HG03565 (cell line): ENCODE measurements at regions not wholly inside any gene's neighbourhood (a gene's known extent, or its start where the extent isn't known, plus 50 kb on each side); places are given as distances from the start of the nearest gene placed in this dataset.

Source experiments
- ATAC-seq: cut with Tn5 transposase; IDR thresholded peaks from one replicate; pipeline ENCODE4 v1.9.1; 2021; ENCODE audit warnings: mild to moderate bottlenecking, moderate library complexity; ENCODE audit not compliant: unreplicated experiment

- ATAC-seq: no peak
These were observed 90.1 kb upstream of the FAM169A start for GRCh38 chr5:74956278-74956677.

GRCh38 chr5:74954919-74955318 is 88.7 kb upstream of the FAM169A start:
- no peak for ATAC-seq

DNA sequence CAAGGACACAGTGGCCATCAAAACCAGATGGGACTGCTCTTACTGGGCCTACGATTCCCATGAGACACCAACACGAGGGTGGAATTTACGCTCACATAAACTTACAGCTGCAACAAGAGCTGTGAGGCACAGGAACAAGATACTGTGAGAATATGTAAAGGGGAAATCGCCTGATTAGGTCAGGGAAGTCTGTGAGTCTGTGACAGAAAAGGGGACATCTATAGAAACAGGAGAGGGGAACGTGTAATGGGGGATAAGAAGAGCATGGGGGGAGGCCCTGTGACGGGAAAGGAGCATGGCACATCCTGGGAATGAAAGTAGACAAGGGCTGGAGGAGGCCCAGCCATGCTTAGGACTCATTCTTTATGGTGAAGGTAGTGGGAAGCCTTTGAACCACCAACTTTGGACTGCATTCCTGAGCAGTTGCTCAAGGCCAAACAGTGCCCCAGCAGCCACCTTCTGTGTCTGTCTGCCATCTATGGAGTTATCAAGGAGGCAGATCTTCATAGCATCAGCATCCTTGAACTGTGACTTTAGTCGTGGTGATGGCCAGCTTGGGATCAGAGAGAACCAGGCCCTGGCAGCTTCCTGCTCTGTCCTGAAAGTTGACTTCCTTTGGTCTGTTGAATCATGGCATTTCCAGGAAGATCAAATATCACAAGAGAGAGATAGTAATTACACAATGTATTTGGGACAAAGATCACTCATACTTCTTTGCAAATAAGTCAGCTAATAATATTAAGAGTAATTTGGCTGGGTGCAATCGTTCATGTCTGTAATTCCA is 87.9 kb upstream of the FAM169A start:
- ATAC-seq: no peak

DNA sequence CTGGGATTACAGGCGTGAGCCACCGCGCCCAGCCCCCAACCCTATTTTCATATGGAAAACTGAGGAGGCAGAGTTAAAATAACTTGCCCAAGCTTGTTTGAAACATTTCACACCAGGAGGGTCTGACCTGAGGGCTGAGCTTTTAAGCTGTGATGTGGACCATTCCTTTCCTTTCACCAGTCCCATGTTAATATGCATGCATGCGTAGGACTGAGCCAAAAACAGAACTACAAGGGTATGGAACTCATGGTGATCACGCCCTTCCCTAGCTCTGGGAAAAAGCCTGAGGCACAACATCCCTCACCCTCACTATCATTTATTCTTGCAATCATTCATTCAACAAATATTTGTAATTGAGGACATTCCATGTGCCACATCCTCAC is 87.4 kb upstream of the FAM169A start:
- no peak for ATAC-seq

DNA sequence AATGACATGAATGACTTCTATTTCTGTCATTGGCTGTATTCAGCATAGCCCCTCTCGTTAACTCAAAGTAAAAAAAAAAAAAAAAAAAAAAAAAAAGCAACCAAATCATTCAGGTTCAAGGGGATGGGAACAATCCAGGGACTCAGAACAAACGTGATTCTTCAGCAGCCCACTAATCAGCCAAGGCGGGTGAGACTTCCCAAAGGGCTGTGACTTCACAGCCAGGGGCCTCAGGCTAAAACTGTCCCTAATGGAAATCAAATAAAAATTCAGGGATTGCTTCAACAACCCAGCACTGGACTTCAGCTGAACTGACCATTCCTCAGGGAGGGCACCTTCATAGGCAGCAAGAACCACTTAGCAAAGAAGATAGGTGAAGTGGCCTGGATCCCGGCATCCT is 86.2 kb upstream of the FAM169A start:
- ATAC-seq: no peak

- no peak for ATAC-seq
These were observed 85.7 kb upstream of the FAM169A start for GRCh38 chr5:74951865-74952264.

GRCh38 chr5:74950836-74951515 is 84.8 kb upstream of the FAM169A start:
- no peak for ATAC-seq

- no peak for ATAC-seq
These were observed 83.8 kb upstream of the FAM169A start for GRCh38 chr5:74949976-74950375.

DNA sequence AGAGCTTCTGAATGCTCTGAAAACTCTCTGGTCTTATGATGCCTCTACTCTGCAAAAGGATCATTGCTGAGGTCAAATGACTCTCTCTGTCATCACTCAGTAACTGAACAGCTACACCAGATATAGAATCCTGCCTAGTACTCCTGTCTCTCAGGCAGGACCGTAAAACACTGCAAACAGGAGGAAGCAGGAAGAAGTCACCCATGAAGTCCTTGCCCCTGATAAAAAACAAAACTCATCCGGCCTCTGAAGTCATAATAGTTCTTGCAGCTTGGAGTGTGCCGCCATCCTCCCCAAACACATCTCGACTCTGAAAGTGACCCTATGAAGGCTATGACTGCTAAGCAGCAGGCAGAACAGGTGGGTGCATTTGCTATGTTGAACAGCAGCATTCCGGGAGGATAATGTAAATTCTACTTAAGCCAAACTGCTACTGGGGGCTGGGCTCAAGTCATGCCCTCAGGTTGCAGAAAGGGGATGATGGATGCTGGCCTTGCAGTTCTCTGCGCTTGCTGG is 81.9 kb upstream of the FAM169A start:
- no peak for ATAC-seq

DNA sequence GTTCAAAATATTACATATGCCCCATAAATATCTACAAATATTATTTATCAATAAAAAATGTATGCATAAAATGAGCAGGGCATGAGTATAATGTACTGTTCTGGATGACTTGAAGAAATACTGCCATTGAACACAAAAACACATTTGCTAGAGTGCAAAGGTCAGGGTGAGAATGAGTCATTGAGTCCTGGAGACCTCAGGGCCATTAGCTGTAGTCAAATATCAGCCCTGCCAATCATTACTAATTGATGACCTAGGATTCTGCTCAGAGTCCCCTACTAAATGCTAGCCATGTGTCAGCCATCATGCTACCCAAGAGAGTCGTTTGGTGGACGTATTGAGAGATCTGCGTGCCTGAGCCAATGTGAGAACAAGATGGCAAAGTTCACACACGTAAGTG is 80.3 kb upstream of the FAM169A start:
- ATAC-seq: no peak

- ATAC-seq: peak; percentile 85
These were observed 79.5 kb upstream of the FAM169A start for GRCh38 chr5:74945561-74946165.

DNA sequence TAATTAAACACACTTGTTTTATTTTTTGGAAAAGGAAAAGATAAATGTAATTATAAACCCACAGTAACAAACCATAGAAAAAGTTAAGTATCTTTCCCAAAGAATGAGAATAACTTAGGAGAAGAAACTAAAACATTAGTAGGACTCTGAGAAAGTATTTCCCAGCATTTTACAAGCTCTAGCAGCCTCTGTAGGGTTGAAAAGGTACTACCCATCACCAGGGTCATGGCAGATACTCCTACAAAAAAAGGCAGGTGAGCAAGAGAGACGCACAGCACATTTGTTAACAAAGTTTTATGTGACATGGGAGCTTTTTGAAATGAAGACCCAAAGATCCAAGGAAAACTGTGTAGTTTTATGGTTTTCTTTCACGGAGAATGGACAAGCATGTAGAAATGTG is 77.7 kb upstream of the FAM169A start:
- no peak for ATAC-seq

DNA sequence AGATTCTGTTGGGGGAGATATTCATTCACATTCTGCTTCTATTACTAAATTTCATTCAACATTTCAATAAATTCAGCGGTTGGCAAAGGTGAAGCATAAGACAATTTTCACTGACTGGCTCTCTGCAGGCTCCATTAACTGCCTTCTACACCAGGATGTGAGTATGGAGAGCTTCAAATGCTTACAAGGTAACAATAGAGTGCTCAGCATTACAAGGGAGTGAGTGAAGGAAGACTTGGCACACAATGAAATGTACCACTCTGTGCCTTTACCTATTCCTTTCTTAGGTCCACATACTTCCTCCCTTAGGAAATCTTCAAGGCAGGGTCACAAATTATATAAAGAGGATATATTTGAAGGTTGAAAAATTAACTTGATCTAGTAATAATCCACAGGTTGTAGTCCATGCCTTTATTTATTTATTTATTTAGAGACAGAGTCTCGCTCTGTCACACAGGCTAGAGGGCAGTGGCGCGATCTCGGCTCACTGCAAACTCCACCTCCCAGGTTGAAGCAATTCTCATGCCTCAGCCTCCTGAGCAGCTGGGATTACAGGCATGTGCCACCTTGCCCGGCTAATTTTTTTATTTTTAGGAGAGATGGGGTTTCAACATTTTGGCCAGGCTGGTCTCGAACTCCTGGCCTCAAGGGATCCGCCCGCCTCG is 76.6 kb upstream of the FAM169A start:
- no peak for ATAC-seq

- no peak for ATAC-seq
These were observed 74.7 kb upstream of the FAM169A start for GRCh38 chr5:74940782-74941353.

DNA sequence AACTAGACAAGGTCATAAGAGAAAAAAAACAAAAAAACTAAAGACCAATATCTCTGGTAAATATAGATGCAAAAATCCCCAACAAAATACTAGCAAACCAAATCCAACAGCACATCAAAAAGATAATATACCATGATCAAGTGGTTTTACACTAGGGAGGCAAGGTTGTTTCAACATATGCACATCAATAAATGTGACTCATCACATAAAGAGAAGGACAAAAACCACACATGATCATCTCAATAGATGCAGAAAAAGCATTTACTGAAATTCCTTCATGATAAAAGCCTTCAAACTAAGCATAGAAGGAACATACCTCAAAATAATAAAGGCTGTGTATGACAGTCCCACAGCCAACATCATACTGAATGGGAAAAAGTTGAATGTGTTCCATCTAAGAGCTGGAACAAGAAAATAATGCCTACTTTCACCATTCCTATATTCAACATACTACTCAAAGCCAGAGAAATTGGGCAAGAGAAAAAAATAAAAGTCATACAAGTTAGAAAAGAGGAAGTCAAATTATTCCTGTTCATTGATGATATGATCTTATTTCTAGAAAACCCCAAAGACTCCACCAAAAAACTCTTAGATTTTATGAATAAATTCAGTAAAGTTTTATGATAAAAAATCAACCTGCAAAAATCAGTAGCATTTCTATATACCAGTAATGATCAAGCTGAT is 72.2 kb upstream of the FAM169A start:
- ATAC-seq: no peak

DNA sequence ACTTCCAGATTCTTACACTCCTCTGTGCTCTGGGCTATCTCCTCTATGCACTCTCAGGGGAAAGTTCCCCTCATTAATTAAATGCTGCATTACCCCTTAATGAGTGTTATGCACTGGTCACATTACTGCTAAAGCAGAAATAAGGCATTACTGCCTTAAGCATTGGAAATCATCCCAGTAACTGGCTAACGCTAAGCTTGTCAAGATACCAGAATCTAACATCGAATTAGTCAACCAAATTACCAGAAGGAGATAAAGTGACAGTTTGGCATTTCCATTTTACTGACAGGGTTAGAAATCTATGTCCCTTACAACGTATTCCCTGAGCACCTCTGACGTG is 69.5 kb upstream of the FAM169A start:
- ATAC-seq: no peak

DNA sequence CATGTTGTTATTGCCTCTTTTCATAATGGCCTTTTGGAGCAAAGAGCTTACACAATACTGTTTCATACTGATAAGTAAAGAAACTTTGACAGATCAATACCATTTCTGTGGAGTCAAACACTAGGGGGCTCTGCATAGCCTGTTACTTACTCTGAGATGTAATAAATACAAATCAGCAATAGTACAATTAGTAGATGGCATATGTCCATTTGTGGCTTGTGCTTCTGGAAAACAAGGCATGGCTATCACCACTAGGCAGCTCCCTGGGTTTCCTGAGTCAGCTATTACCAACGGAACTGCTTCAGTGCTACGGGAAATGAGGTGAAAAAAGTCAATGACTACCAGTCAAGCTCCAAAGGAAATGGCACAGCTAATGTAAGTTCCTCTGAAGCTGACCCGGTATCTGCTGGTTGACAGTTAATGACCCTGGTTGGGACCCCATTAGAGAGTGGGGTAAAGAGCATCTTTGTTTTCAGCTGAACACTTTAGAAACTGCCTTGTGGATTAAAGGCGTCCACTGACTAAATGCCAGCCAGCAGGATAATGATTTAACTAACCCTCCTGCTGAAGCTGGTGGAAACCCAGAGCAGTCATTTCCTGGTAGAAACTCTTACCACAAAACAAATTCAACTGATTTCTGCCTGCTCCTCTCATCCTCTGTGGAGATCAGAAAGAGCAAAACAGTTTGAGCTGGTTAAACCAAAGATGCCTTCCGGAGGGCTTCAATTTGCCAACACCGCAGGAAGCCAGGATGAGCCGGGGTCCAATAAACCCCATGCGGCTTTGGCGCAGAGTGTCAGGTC is 69.0 kb upstream of the FAM169A start:
- ATAC-seq: no peak

DNA sequence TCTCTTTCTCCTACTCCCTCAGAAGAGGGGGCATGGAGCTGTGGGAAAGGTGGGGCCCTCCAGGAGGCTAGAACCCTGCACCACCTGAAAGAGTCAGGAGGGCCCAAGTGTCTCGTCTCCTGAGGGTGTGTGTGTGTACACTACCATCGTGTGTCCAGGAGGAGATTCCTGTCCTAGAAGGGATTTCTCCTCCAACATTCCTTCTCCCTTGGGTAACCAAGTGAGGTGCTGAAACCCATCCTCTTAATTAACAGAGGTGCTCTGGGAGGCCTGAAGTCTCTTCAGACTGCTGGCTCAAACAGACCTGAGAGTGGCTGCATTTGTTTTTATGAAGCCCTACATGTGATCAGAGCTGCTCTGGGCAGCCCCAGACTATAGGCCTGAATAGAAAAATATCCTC is 61.1 kb upstream of the FAM169A start:
- ATAC-seq: no peak

GRCh38 chr5:74919487-74919886 is 53.3 kb upstream of the FAM169A start:
- ATAC-seq: no peak

DNA sequence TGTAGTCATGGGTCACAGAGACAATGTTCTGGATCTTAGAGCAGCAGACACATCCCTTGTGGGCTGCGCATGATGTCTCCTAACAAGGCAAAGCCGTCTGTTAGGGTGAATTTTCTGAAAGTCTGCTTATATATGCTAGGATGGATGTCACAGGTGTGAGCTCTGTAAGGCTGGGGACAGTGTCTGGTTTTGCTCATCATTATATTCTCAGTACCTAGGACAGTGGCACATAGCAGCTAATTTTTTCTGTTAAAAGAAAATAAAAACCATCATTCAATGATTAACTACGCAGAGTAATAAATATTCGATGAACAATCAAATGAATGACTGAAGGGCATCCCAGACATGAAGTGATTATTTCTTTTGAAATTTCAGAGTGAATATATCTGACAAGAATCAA is 52.9 kb upstream of the FAM169A start:
- no peak for ATAC-seq
